NCI-H2107 (cell line): ENCODE measurements at regions not wholly inside any gene's neighbourhood (a gene's known extent, or its start where the extent isn't known, plus 50 kb on each side); places are given as distances from the start of the nearest gene placed in this dataset.
"Not testable (repeated sequence)": the region's sequence is repeated elsewhere in the genome, so short reads cannot be mapped to it uniquely, and the experiment has no call there.

ENCODE experiments used
- DNase-seq: peaks from one replicate; lab custom pipeline; 2025; lab: John Stamatoyannopoulos, UW

DNA sequence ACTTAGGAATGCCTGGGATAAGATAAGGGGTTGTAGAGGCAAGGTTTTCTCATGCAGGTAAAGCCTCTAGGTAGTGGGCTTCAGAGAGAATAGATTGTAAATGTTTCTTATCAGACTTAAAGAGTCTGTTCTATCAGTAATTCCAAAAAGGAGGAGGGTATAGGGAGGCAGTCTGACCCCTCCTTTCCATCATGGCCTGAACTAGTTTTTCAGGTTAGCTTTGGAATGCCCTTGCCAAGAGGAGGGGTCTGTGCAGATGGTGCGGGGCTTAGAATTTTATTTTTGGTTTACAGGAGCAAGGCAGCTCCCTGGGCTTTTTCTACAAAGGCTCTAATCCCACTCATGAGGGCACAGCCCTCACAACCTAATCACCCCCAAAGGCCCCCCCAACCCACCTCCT lies 135.0 kb downstream of the B3GNT2 start:
- no peak for DNase-seq

DNA sequence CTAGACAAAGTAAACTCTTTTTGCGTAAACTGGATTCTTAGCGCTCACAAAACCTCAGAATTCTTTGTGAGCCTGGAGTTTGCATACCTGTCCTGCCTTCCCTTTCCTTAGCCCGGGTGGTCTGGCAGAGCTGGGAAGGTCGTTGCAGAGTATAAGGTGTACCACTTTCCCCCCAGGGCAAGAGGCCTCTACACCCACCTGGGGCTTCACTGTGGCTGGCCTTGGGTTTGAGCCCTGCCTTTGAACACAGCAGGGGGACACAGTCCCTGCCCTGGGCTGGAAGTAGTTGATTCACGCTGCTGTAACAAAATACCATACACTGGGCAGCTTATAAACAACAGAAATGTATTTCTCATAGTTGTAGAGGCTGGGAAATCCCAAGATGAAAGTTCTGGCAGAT lies 133.9 kb downstream of the B3GNT2 start:
- DNase-seq, result no peak

DNA sequence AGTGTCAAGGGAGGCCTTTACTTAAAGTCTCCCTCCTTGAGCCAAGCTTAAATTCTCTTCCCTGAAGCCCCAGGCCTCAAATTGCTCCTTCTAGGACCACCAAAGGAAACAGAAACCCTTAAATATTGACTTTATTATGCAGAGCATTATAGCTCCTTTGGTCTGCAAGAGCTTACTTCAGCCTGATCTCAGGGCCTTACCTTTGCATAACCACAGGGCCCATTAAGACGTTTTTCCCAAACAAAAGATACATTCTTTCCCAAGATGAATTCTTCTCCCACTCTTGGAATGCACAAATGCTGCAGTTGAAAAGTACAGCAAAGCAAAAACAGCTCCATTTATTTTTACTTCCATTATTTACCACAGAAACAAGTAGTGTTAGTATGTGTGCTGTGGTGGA lies 130.8 kb downstream of the B3GNT2 start:
- DNase-seq, result no peak

DNA sequence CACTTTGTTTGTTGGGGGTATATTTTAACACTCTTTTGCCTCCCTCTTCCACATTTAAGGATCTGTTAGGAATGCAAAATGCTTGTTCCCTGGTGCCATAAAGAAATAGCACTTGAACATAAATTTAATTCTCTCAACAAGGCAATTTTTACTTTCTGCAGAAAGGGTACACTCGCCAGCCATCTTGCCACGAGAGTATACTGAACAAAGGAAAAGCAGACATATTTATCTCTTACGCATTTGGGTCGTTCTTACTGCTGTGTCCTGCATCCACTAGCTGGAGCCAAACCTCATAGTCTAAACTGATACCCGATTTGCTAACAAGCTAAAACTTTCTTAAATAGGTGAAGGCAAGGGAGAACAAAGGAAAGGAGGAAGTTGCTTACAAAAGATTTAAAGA lies 129.5 kb downstream of the B3GNT2 start:
- no peak for DNase-seq

DNA sequence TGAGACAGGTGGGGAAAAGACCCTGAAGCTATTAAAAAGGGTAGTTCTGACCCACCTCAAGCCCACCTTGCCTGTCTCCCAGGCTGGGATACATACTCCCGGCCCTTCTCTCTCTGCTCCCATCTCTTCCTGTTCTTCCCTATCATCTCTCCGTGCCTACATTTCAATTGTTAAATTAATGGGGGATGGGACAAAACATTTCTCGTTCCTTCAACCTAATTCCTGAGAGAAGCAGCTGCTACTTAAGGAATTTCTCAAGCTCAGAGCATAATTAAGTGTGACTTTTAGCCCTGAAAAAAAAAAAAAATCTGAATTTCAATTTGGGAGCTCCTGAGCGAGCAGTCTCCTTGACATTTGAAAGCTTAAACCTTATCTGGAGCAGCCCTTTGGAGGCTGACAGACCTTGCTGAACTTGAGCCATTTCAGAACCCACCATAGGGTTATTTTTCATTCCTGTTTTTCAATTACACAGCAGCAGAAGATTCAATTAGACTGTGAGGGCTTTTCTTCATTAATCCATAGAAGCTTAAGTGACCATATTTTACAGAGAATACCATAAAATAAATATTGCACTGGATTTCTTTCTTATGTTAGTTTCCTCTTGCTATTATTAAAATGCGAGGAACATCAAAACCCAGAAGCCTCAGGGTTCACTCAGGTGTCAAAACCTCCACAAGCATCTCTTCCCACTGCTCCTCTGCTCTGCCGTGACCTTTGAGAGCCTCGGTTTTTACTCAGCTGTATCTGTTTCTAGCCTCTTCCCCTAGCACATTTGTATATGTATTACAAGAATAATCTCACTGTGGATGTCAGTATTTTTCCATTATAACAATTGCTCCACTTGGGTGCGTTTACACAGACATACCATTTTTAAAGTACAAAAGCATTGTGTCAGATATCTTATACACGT lies 125.7 kb downstream of the B3GNT2 start:
- DNase-seq, result no peak

DNA sequence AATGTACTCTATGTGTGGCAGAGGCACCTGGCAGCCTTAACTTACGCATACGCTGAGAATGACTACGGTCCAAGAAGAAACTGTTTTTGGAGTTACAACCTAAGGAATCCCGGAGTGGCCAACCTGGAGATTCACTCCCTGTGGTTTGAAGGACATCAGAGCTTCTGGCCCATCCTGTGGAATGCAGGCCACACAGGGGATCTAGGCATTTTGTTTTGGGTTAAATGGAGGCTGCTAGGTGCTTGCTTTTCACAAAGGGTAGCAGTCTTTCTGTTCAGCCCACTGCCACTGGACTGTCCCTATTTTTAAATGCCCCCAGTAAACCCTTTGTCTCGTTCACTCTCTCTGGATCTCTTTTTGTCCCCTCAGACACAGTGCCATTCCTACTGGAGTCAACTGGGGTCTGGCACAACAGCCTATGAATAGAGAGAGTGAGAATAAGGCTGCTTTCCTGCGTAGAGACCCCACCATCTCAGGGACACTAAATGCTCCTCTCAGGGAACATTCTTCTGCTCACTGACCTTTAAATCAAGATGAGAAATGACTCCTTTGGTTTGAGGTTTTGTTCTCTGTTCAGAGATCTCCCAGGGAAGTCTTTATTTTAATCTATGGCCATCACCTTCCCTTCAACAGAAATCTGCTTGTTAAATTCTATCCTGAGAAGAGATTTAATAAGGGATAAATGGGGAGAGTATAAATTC lies 124.9 kb downstream of the B3GNT2 start:
- no peak for DNase-seq

DNA sequence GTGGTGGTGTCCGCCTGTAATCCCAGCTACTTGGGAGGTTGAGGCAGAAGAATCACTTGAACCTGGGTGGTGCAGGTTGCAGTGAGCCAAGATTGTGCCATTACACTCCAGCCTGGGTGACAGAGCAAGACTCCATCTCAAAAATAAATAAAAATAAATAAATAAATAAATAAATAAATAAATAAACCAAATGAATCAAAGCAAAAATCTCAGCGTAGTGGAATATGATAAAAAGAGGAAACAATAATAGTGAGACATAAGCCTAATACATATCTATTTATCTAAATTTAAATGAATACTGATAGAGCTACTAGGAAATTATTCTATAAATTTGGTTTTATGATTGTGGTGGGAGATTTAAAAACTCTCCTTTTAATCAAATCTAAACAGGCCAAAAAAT lies 124.2 kb downstream of the B3GNT2 start:
- not testable (repeated sequence) for DNase-seq

DNA sequence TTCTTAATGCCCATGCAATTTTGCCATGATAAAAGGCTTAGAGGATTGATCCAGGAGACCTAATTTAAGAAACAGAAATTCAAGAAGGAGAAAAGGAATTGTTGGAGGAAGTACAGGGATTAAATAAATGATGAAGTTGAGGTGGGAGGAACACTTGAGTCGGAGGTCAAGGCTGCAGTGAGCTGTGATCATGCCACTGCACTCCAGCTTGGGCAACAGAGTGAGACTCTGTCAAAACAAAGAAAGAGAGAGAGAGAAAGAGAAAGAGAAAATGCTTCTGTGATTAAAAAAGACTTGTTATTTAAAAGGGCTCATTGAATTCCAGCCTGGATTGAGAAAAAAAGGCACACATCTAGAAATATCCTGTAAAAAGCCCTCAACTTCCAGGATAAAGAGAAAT lies 123.2 kb downstream of the B3GNT2 start:
- no peak for DNase-seq

DNA sequence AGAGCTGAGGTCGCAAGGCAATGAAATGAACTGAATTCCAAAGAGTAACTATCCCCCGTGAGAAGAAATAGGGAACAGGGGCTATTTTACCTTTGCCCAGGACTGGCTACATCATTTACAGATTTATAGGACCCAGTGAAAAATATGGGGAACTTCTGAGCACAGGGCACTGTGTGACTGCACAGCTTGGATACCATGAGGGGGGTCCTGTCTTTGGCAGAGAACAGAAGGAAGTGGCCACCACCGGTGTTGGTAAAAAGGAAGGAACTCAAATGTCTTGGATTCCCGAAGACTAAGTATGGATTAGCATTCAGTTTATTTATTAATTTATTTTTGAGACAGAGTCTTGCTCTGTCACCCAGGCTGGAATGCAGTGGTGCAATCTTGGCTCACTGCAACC lies 119.6 kb downstream of the B3GNT2 start:
- DNase-seq, result no peak

DNA sequence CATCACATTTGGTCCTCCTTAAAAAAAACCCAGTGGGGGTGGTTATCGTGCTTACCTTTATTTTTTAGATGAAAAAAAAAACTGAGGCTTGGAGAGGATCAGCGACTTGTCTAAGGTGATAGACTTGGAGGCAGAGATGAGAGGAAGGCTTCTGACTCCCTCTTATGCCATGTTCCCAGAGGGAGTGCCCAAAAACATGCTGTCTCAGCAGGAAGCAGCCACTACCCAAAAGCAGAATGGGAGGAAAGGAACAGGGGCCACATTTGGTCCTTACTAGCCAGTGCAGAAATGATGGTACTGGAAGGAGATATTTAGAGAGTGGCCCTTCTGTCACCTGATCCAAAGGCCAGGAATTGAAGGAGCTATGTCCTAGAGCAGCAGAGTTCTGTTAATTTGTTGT lies 118.4 kb downstream of the B3GNT2 start:
- no peak for DNase-seq

DNA sequence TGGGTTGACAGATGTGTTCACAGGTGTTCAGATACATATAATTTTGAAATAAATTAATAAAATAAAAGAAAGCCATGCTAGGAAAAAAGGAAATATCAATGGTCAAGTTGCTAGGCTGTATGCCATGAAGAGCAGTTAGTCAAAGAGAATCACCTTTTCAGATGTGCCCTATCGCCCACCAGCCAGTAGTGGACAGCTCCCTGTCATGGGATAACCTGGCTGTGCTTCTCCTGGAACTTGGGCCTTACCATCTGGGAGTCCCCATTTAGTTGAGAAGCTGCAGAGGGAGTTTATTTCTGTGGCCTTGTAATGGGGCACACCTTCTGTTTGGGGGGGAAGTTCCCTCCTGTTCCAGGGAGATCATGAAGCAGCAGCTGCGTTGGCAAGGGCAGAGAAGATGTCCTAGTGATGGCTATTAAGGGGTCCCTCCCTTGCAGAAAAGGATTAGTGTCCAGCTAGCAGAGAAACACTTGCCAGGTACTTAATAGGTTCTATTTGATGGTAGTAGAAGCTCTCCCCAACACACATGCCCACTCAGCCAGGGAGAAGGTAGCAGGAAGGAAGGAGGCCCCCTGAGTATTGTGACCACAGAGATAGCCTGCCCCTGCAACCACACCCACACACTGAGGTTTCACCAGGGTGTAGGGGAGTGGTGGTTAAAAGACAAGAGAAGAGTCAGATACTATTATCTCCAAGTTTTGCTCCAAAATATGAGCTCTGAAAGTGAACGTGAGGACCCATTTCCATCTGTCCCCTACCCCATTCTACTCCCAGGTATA lies 117.7 kb downstream of the B3GNT2 start:
- no peak for DNase-seq

DNA sequence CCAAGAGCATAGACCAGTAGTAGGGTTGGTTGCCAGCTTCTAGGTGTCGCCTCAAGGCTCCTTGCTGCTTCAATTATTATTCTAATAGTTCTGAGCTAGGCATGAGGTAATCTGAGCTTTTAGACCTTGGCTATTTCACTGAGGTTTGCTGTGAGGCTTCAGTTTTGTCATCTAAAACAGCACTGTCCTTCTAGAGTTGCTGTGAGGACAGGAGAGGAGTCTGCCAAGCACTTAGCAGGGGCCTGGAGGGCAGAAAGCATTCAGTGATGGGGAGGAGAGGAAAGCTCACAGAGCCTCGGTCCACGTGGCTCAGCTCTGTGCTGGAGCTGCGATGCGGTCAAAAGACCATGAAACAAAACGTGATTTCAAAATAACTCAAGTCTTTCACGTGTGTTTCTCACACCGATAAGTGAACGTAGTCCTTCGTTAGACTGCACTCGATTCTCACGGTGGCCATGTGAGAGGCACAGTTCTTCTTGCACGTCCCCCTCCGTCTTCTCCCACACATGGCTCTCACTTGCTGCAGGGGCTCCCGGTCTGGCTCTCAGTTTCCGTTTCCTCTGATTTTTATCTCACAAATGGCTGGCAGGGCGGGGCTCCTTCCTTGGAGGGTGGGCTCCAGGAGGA lies 113.7 kb downstream of the B3GNT2 start:
- DNase-seq, result no peak

DNA sequence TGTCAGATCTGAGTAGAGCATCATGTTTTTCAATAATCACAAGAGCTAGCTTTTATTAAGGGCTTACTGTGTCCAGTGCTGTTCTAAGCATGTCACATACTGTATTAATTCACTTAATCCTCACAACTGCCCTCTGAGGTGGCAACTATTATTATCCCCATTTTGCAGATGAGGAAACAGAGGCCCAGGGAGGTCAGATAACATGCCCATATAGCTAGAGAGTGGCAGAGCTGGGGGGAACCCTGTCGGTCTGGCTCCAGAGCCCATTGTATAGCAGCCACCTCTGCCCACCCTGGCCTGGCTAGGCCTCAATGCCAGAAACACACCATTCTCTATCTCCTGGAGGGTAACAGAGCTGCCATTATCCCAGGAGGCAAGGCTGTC lies 113.2 kb downstream of the B3GNT2 start:
- no peak for DNase-seq

DNA sequence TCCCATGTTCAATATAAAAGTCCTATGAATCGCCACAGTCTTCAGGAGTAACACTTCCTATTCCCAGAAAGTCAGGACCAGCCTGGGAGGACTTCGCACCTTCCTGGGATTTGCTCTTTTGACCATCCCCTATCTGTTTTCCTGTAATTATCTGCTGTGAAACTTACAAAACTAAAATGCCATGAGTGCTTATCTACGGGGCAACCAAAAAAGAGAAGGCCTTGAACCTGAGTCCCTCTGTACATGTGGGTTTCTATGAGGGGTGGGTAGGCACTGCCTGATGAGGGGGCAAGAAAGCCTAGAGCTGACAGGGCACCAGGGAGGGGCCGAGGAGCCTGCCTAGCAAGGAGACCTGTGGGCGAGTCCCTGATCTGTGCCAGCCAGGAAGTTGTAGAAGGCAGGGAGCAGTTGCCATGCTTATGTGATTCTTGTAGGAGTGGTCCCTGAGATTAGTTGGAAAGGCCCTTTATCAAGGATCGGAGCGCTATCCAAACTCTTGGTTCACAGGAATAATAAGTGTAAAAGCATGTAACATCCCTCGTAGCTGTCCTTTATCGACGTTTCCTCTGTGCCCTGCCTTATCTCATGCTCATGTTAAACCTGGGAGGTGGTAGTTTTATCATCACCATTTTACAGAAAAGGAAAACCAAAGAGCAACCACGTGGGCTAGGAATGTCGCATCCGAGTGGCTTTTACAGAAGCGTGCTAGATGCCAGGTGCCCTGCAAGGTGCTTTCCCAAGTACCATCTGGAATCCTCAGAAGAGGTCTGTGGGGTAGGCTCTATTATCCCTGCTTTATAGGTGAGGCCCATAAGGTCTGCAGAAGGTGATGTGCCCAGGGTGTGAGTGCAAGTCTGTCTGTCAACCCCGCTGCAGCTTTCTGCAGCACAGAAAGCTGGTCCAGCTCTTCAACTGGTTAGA lies 111.8 kb downstream of the B3GNT2 start:
- no peak for DNase-seq

DNA sequence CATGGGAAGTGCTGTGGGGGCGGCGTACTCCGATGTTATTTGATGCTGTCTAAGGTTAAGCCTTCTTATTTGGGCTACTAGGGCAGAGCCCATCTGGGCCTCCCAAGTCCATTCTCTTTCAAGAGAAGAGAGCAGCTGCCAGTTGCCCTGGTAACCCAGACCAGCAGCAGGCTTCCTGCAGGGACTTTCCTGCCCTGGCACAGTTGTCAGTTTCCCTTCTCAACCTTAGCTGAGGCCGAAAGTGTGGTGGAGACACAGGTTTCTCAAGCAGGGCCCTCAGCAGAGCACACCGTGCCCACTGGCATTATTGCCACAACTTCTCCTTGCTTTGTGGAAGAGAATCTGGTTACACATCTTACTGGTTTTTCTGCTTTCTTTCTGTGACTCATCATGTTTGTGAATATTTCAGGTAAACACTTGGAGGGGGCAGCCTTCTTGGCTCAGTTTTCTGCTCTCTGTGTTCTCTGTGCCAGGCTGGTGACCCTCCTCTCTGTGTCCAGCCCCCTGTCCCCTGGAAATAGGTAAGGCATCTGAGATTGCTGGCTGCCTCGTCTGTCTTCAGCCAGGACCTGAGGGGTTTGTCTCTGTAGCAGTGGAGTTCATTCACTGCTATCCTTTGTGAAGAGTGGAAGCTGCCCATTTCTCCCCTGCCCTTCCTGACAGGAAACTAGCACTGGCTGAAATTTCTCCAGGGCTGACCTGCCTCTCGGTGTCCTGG lies 111.0 kb downstream of the B3GNT2 start:
- DNase-seq, result peak; percentile 36

DNA sequence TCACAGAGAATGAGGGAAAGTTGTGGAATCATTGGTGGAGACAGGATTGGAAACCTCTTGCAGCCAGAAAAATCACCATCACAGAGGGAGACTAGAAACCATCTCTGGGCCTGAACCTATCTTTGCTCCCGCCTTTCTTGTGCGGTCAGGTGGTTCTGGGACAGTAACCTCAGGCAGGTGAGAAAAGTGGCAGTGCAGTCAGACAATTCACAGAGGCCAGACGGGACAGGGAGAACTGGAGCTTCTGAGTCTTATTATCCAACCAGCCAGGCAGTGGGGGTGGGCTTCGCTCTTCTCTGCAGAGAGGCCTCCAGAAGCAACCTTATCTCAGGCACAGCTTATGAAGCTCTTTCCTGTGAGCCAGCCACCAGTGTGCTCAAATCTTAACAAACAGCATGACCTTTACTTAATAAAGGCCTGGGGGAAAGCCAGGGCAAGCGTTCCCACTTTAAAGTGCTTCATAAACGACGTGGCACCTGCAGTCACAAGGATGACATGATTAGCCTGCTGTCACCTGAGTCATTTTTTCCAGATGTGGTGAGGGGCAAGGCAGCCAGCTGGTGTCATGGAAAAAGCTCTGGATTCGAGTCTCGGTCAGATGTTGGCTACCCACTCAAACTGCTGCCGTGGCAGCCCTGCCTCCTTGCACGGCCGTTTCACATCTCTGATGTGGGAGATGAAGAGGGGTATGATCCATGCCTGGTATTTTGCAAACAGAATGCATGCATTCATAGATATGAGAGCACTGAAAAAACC lies 109.7 kb downstream of the B3GNT2 start:
- no peak for DNase-seq

DNA sequence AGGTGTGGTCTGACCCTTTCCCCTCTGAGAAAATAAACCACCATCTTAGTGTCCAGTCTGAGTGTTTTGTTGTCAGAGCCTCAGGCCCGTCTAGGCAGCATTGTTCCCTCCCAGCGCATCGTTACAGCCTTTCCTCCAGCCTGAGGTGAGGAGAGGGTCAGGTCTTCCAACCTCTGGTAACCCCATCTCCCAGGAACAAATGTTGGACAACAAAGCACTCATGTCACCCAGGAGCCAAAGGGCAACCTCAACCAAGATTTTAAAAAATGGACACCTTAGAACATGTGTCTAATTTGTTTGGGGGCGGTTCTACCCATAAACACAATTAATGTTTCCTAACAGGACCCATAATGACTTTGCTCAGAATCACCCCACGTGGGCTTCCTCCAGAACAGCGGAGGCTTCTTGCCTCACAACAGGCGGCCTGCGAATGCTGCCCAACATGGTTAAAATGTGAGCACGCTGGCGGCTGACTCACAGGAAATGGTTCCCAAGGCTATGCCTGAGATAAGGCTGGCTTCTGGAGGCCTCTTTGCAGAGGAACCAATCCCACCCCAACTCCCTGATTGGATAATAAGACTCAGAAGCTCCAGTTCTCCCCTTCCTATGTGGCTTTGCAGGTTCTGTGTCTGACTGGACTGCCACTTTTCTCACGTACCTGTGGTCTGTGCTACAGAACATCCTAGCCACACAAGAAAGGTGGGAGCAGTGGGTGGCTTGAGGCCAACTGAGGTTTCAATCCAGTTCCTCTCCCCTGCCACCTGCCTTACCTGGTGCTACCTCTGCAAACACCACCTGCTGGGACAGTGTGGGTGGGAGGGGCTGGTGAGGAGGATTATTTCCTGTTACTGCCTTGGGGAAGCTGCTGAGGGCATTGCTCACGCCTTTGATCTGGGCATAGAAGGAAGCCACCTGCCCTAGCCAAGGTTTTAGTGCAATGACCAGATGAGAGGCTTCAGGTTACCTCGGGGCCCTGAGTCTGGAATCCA lies 108.8 kb downstream of the B3GNT2 start:
- DNase-seq, result peak; percentile 63

DNA sequence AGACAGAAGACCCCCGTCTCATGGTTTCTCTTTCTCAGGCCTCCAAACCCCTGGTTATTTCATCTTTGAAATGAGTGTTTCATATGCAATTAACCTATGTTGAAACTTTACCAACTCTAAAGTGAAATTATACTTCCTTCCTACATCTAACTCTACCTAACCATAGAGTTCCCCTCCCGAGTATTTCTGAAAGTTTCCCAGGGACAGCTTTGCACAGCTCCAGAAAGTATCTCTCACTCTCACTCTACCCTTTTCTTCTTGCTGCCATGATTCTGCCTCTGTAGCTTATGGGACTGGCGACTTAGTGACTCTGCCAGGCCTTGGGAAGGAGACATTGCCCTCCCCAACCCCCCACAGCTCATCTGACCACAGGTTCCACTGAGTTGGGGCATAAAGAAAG lies 107.9 kb downstream of the B3GNT2 start:
- no peak for DNase-seq
